ENCODE measurements at regions not wholly inside any gene's neighbourhood (a gene's known extent, or its start where the extent isn't known, plus 50 kb on each side); places are given as distances from the start of the nearest gene placed in this dataset.

DNA sequence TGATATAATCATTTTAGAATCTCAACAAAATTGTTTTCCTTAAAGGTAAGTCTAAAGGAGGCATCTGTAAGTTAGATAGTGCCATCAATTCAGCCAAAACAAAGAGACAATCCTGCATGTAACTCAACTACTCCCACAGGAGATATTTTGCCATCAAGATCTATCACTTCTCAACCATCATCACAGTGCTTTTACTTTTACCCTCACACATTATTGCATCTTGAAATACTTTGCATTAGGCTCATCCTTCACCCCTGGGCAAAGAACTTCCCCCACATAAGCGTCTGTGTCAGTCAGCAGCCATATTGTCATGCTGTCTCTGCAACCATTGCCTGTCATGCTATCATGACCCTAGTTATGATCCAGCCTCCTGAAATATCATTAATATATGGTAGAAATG, 54.9 kb upstream of the NLGN1 start:
- no peak for DNase-seq (ENCODE audit: insufficient read length, low spot score, missing footprints)
- Histone ChIP-seq H3K27me3 (ENCODE audit: insufficient read depth, low read length) (no peaks in the 10 kb centered on the region), H3K9me3 (ENCODE audit: low read depth, low read length) (no peaks in the 10 kb centered on the region), H3K4me1 (ENCODE audit: insufficient read depth, low read length) (no peaks in the 10 kb centered on the region), H4K20me1 (ENCODE audit: insufficient read depth, low read length) (no peaks in the 10 kb centered on the region), H2AFZ (ENCODE audit: low read length) (no peak overlapping the region), H3K79me2 (ENCODE audit: insufficient read depth, low read length) (no peaks in the 10 kb centered on the region), H3K4me3 (ENCODE audit: insufficient read depth, low read length) (no peak overlapping the region), H3K4me2 (ENCODE audit: insufficient read depth, low read length) (no peak overlapping the region), H3K36me3 (ENCODE audit: insufficient read depth, low read length) (no peaks in the 10 kb centered on the region), H3K27ac (ENCODE audit: low read depth, low read length) (no peak overlapping the region)
- TF ChIP-seq, protein P1, sequence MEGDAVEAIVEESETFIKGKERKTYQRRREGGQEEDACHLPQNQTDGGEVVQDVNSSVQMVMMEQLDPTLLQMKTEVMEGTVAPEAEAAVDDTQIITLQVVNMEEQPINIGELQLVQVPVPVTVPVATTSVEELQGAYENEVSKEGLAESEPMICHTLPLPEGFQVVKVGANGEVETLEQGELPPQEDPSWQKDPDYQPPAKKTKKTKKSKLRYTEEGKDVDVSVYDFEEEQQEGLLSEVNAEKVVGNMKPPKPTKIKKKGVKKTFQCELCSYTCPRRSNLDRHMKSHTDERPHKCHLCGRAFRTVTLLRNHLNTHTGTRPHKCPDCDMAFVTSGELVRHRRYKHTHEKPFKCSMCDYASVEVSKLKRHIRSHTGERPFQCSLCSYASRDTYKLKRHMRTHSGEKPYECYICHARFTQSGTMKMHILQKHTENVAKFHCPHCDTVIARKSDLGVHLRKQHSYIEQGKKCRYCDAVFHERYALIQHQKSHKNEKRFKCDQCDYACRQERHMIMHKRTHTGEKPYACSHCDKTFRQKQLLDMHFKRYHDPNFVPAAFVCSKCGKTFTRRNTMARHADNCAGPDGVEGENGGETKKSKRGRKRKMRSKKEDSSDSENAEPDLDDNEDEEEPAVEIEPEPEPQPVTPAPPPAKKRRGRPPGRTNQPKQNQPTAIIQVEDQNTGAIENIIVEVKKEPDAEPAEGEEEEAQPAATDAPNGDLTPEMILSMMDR (IDR thresholded peaks at IDR 0.05; ENCODE audit: extremely low read depth, low read depth, low read length), result no peak

DNA sequence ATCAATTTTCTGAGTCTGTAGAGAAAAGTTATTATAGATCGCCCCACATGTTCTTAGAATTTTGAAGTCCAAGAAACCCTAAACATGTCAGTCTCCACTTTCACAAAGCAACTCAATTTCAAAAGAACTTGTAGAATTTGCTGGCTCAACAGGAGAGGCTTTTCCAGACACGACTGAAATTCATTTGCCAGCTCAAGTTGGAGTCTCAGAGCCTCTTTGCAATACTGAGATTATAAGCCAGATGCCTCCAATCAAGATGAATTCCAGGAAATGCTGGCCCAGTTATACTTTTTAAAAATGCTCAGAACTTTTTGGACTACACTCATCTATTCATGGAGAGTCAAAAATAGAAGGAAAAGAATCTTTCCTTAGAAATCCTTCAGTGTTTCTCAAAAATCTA, 56.9 kb upstream of the NLGN1 start:
- no peak for DNase-seq (ENCODE audit: insufficient read length, low spot score, missing footprints)
- no peak overlapping the region for H2AFZ ChIP-seq (ENCODE audit: low read length)
- no peaks in the 10 kb centered on the region for H3K9me3 ChIP-seq (ENCODE audit: low read depth, low read length)
- TF ChIP-seq, protein P1 (IDR thresholded peaks at IDR 0.05; ENCODE audit: extremely low read depth, low read depth, low read length), result no peak
- H4K20me1 ChIP-seq (ENCODE audit: insufficient read depth, low read length), result no peaks in the 10 kb centered on the region
- no peaks in the 10 kb centered on the region for H3K4me1 ChIP-seq (ENCODE audit: insufficient read depth, low read length)
- no peak overlapping the region for H3K4me2 ChIP-seq (ENCODE audit: insufficient read depth, low read length)
- no peaks in the 10 kb centered on the region for H3K79me2 ChIP-seq (ENCODE audit: insufficient read depth, low read length)
- H3K27me3 ChIP-seq (ENCODE audit: insufficient read depth, low read length), result no peaks in the 10 kb centered on the region
- H3K36me3 ChIP-seq (ENCODE audit: insufficient read depth, low read length), result no peaks in the 10 kb centered on the region
- H3K4me3 ChIP-seq (ENCODE audit: insufficient read depth, low read length), result no peak overlapping the region
- no peak overlapping the region for H3K27ac ChIP-seq (ENCODE audit: low read depth, low read length)

DNA sequence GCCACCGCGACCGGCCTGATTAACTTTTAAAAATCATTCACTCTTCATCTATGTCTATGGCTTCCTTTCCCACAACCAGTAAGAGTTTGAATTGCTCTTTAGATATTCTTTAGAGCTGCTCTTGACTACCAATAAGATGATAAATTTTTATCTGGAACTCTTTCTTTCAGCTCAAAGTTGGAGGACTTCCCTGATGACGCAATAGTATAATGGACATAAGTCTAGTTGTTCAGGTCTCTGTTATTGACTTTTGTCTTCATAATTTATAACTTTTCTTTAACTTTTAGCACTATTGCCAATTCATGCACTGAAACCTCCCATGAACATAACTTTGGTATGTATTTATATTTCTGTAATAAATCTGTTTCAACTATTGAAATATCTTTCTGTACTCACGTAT, 61.3 kb upstream of the NLGN1 start:
- Histone ChIP-seq H3K4me2 (ENCODE audit: insufficient read depth, low read length) (no peak overlapping the region), H3K27me3 (ENCODE audit: insufficient read depth, low read length) (no peaks in the 10 kb centered on the region), H3K27ac (ENCODE audit: low read depth, low read length) (no peak overlapping the region), H3K9me3 (ENCODE audit: low read depth, low read length) (peaks cover 1% of the 10 kb centered on the region), H3K4me1 (ENCODE audit: insufficient read depth, low read length) (no peaks in the 10 kb centered on the region), H3K36me3 (ENCODE audit: insufficient read depth, low read length) (no peaks in the 10 kb centered on the region), H3K4me3 (ENCODE audit: insufficient read depth, low read length) (no peak overlapping the region), H2AFZ (ENCODE audit: low read length) (no peak overlapping the region), H3K79me2 (ENCODE audit: insufficient read depth, low read length) (no peaks in the 10 kb centered on the region), H4K20me1 (ENCODE audit: insufficient read depth, low read length) (no peaks in the 10 kb centered on the region)
- TF ChIP-seq, protein P1 (IDR thresholded peaks at IDR 0.05; ENCODE audit: extremely low read depth, low read depth, low read length), result no peak
- DNase-seq (ENCODE audit: insufficient read length, low spot score, missing footprints), result no peak

DNA sequence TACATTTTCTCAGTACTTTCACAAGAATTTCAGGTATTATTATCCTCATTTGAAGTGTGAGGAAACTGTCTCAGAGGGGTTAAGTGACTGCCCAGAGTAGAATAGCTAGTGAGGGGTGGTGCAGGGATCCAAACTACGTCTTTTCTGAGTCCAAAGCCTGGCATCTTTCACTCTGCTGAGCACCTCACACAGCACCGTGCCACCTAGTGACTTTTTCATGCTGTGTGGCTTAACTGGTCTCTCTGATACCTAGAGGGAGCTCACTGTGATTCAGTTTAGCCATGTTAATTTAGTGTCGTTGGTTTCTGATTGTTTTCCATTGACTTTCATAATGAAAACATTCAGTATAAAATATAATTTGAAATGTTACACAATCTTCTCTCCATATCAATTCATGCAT, 91.4 kb upstream of the NLGN1 start:
- no peaks in the 10 kb centered on the region for H3K36me3 ChIP-seq (ENCODE audit: insufficient read depth, low read length)
- H4K20me1 ChIP-seq (ENCODE audit: insufficient read depth, low read length), result no peaks in the 10 kb centered on the region
- H3K79me2 ChIP-seq (ENCODE audit: insufficient read depth, low read length), result no peaks in the 10 kb centered on the region
- TF ChIP-seq, protein P1 (IDR thresholded peaks at IDR 0.05; ENCODE audit: extremely low read depth, low read depth, low read length), result no peak
- no peaks in the 10 kb centered on the region for H3K4me1 ChIP-seq (ENCODE audit: insufficient read depth, low read length)
- DNase-seq (ENCODE audit: insufficient read length, low spot score, missing footprints), result no peak
- H3K4me2 ChIP-seq (ENCODE audit: insufficient read depth, low read length), result no peak overlapping the region
- no peak overlapping the region for H3K27ac ChIP-seq (ENCODE audit: low read depth, low read length)
- no peak overlapping the region for H2AFZ ChIP-seq (ENCODE audit: low read length)
- H3K27me3 ChIP-seq (ENCODE audit: insufficient read depth, low read length), result no peaks in the 10 kb centered on the region
- no peaks in the 10 kb centered on the region for H3K9me3 ChIP-seq (ENCODE audit: low read depth, low read length)
- H3K4me3 ChIP-seq (ENCODE audit: insufficient read depth, low read length), result no peak overlapping the region

Measured in osteoblast (primary cell).